GM12865 (cell line): ENCODE measurements at regions not wholly inside any gene's neighbourhood (a gene's known extent, or its start where the extent isn't known, plus 50 kb on each side); places are given as distances from the start of the nearest gene placed in this dataset.
A peak's percentile ranks its signal among the peaks of the same experiment; 100 is the strongest.

Experiments
- DNase-seq: peaks from one replicate; pipeline ENCODE4 v3.0.0; 2010; ENCODE audit warnings: low read depth
- H3K4me3 ChIP-seq: 2 replicates; pipeline ENCODE4 v1.5.1; 2011; ENCODE audit warnings: mild to moderate bottlenecking, low read depth, low read length, control low read depth
- TF ChIP-seq, protein P1 (sequence below): IDR thresholded peaks from 2 replicates; pipeline ENCODE4 v1.5.1; 2011; ENCODE audit warnings: low read length, control low read depth, low read depth, inconsistent platforms; ENCODE audit not compliant: insufficient read depth; ENCODE audit errors: missing control alignments

- TF ChIP-seq, protein P1, sequence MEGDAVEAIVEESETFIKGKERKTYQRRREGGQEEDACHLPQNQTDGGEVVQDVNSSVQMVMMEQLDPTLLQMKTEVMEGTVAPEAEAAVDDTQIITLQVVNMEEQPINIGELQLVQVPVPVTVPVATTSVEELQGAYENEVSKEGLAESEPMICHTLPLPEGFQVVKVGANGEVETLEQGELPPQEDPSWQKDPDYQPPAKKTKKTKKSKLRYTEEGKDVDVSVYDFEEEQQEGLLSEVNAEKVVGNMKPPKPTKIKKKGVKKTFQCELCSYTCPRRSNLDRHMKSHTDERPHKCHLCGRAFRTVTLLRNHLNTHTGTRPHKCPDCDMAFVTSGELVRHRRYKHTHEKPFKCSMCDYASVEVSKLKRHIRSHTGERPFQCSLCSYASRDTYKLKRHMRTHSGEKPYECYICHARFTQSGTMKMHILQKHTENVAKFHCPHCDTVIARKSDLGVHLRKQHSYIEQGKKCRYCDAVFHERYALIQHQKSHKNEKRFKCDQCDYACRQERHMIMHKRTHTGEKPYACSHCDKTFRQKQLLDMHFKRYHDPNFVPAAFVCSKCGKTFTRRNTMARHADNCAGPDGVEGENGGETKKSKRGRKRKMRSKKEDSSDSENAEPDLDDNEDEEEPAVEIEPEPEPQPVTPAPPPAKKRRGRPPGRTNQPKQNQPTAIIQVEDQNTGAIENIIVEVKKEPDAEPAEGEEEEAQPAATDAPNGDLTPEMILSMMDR, result no peak
- no peak for DNase-seq
- H3K4me3 ChIP-seq, result no peak overlapping the region
Measured at GRCh38 chr11:79498667-79499066, 57.8 kb upstream of the TENM4 start.

GRCh38 chr11:79493555-79494171 is 52.8 kb upstream of the TENM4 start:
- peak; percentile 73 for DNase-seq
- TF ChIP-seq, protein P1, result peak; percentile 93
- H3K4me3 ChIP-seq, result no peak overlapping the region

GRCh38 chr11:79492008-79492407 is 51.2 kb upstream of the TENM4 start:
- H3K4me3 ChIP-seq, result no peak overlapping the region
- TF ChIP-seq, protein P1, result no peak
- DNase-seq, result no peak
